ENCODE measurements at regions not wholly inside any gene's neighbourhood (a gene's known extent, or its start where the extent isn't known, plus 50 kb on each side); places are given as distances from the start of the nearest gene placed in this dataset.

DNA sequence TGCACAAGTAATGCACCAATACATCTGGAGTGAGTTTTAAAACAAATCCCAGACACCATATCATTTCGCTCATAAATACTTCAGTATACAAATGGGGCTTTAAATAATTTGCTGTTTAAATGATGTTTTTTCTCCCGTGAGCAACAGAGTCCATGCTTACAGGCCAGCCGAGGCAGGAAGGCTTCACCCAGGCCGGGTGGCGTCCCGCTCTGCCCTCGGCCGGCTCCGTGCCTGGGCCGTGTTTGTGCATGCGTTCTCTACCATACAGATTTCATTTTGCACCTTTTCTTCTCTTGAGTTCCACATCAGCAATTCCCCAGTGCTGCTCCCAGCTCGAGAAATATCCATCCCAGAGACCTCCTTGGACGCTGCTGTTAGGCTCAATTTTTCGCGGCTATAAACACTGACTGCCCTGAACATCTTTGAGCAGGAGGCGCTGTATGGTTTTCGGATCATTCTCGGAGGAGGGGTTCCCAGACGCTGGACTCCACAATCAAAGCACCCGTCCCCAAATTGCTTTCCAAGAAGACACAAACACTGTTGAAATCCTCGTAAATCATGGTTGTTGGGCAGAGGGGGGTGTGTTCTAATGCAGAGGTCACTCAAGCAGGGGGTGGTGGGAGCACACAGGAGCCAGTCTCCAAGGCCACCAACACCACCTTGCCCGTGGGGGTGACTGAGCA, 91.6 kb downstream of the MICALL2 start:
- Histone ChIP-seq H3K27ac (no peak overlapping the region), H3K4me3 (no peak overlapping the region)
- no peak for DNase-seq (ENCODE audit: low spot score)
- TF ChIP-seq, protein P1, sequence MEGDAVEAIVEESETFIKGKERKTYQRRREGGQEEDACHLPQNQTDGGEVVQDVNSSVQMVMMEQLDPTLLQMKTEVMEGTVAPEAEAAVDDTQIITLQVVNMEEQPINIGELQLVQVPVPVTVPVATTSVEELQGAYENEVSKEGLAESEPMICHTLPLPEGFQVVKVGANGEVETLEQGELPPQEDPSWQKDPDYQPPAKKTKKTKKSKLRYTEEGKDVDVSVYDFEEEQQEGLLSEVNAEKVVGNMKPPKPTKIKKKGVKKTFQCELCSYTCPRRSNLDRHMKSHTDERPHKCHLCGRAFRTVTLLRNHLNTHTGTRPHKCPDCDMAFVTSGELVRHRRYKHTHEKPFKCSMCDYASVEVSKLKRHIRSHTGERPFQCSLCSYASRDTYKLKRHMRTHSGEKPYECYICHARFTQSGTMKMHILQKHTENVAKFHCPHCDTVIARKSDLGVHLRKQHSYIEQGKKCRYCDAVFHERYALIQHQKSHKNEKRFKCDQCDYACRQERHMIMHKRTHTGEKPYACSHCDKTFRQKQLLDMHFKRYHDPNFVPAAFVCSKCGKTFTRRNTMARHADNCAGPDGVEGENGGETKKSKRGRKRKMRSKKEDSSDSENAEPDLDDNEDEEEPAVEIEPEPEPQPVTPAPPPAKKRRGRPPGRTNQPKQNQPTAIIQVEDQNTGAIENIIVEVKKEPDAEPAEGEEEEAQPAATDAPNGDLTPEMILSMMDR (IDR thresholded peaks at IDR 0.05) = no peak

DNA sequence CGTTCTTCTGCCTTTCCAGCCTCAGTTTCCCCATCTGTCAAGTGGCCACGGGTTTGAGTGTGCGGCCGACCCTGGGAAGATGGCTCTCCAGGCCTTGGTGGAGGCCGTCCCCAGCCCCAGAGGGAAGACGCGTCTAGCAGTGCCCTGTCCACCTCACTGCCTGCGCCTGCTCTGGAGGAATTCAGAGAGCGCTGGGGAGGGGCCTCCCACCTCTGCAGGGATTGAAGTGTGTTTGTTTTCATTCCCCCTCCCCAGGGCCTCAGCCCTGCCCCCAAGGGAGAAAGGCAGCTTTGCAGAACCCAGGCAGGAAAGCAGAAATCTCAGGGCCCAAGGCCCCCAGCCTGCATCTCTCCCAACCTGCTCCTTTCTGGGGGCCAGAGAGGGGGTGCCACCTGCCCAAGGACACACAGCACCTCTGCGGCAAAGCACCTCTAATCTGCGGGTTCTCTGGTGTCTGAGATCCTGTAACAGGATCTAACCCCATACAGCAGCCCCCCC, 91.0 kb downstream of the MICALL2 start:
- TF ChIP-seq, protein P1 (IDR thresholded peaks at IDR 0.05) = no peak
- H3K27ac ChIP-seq = no peak overlapping the region
- no peak for DNase-seq (ENCODE audit: low spot score)
- H3K4me3 ChIP-seq = no peak overlapping the region

DNA sequence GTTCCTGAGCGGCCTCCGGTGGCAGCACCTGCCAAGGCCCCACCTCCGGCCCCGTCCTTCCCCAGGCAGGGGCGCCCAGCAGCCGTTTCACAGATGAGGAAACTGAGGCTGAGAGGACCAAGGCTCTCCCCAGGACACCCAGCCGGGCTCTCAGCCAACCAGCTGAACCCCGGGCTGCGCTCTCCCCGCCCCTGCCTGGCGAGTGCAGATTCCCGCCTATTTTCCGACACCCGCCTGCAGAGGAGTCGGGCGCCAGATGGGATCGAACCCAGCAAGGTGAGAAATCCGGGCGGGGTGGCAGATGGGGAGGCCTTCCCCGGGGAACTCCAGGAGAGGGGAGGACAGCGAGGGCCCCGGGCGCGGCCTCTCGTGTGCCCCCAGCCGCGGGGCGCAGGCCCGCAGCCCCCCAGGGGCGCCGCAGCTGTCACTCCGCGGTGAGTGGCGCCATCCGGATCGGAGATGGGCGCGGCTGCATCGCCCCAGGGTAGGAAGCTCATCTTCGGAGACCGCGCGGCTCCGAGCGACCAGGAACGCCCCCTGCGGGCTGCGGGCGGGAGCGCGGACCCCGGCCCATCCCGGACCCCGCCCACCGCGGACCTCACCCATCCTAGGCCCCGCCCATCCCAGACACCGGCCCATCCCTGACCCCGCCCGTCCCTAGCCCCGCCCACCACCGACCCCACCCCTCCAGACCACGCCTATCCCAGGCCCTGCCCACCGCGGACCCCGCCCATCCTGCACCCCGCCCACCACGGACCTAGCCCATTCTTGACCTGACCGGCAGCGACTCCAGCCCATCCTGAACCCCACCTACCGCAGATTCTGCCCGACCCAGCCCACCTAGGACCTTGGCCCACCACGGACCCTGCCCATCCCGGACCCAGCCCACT, 90.3 kb downstream of the MICALL2 start:
- no peak for DNase-seq (ENCODE audit: low spot score)
- peak overlapping the region; percentile 25 for H3K4me3 ChIP-seq
- no peak overlapping the region for H3K27ac ChIP-seq
- TF ChIP-seq, protein P1 (IDR thresholded peaks at IDR 0.05) = no peak

DNA sequence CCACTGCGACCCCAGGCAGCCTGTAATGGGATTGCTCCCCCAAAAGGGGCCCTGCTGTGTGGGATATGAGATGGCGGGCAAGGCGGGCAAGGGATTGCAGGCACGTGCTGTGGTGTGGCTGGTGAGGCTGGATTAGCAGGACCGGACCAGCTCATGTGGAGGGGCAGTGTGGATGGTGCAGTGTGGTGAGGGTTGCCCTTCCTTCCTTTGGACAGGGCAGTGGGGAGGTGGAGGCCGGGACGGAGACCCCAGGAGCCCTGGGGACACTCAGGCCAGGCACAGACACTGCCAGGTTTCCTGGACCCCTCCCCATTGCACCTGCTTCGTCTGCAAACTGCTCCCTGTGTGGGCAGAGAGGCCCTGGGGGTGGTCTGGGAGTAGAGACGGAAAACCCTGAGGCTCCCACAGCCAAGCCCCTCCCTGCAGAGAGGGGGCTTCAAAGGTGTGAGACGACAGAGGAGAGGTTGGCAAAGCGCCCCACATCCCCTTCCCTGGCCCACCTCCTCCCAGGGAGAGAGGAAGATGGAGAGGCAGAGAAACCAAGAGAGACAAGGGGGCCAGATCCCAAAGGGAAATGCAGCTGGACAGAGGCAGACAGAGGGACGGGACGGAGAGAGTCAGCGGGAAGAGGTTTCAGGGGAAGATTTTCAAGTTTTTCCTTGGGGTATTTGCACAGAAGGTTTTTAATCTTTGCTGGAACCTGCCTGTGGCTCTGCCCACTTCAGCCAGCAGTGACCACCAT, 89.2 kb downstream of the MICALL2 start:
- H3K27ac ChIP-seq = no peak overlapping the region
- DNase-seq (ENCODE audit: low spot score) = no peak
- no peak overlapping the region for H3K4me3 ChIP-seq
- TF ChIP-seq, protein P1 (IDR thresholded peaks at IDR 0.05) = no peak

DNA sequence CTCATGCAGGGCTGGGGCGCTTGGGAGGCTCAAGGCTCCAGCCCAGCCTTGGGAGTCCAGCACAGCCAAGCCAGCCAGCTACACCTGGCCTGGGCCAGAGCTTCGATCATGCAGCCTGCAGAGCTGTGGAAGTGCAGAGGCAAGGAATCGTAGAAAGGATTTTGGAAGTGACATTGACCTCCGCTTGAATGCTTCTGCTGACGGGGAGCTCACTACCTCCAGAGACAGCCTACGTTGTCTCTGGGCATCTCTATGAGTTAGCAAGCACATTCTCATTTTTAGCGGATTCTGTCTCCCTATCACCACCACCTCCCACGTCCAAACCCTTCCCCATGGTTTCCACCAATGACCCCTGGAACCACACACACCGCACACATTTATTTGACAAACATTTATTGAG, 88.5 kb downstream of the MICALL2 start:
- H3K27ac ChIP-seq = no peak overlapping the region
- TF ChIP-seq, protein P1 (IDR thresholded peaks at IDR 0.05) = no peak
- no peak for DNase-seq (ENCODE audit: low spot score)
- no peak overlapping the region for H3K4me3 ChIP-seq

DNA sequence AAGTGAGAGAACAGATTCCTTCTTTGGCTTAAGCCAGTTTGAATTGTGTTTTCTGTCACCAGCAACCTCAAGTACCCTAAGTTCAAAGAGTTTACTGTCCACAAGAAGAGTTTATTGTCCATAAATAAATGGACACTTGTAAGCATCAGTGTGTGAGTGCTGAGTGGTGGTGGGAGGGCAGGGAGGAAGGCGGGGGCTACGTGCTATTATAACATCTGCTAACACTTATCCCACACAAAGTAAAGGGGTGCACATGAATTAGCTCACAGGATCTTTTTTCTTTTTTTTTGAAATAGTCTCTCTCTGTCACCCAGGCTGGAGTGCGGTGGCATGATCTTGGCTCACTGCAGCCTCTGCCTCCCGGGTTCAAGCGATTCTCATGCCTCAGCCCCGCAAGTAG, 87.2 kb downstream of the MICALL2 start:
- DNase-seq (ENCODE audit: low spot score) = no peak
- Histone ChIP-seq H3K27ac (no peak overlapping the region), H3K4me3 (no peak overlapping the region)
- TF ChIP-seq, protein P1 (IDR thresholded peaks at IDR 0.05) = no peak
